HCT116 (cell line): ENCODE measurements at regions not wholly inside any gene's neighbourhood (a gene's known extent, or its start where the extent isn't known, plus 50 kb on each side); places are given as distances from the start of the nearest gene placed in this dataset.

Experiments
- ATAC-seq: fragments of 200-7000 bp; cut with Tn5 transposase; 2 replicates; pipeline ENCODE4 v1.9.1; 2020; ENCODE audit warnings: mild to moderate bottlenecking, moderate library complexity
- BruUV-seq: library from RNA; stranded (reverse); fragments of 400-500 nt; replicated peaks from 2 replicates; lab custom pipeline; 2021; lab: Mats Ljungman, UMichigan
- CTCF ChIA-PET: fragments of 300-600 bp; sonication (Branson Sonifier 250); formaldehyde crosslinking; loops from one replicate; lab custom pipeline; 2021; ENCODE audit warnings: antibody characterized with exemption; lab: Charles Lee
- POLR2A ChIA-PET: fragments of 300-600, 350-600 bp; sonication (Branson Sonifier 250); formaldehyde crosslinking; loops from one replicate; lab custom pipeline; 2021; ENCODE audit warnings: antibody characterized with exemption; lab: Charles Lee
- RAD21 ChIA-PET, 2 experiments: fragments of 300-600 bp; sonication (Branson Sonifier 250); formaldehyde crosslinking; loops; one replicate each; lab custom pipeline; 2023; ENCODE audit warnings: low total read pairs in 2 of 2; ENCODE audit not compliant: uncharacterized antibody in 2 of 2, unreplicated experiment in 2 of 2, low non-redundant PET in 1 of 2; lab: Charles Lee
- DNase-seq: peaks from one replicate; pipeline ENCODE4 v3.0.0-alpha.2; 2010; ENCODE audit warnings: low read depth, low spot score
- H2AFZ ChIP-seq: fragments of 200-600 bp; shearing (Covaris generic), sonication (generic); 2 replicates; pipeline ENCODE4 v1.6.1; 2017; ENCODE audit warnings: low read depth, mixed run types, mixed read lengths, antibody characterized with exemption, low read length; ENCODE audit not compliant: poor library complexity, severe bottlenecking
- H3K27ac ChIP-seq: 2 replicates; pipeline ENCODE4 v1.5.1; 2012; ENCODE audit warnings: low read depth, low read length
- H3K27me3 ChIP-seq: fragments of 200-600 bp; sonication (generic); 2 replicates; pipeline ENCODE4 v1.6.1; 2016; ENCODE audit warnings: mixed run types, low read length, mixed read lengths; ENCODE audit not compliant: insufficient read depth
- H3K36me3 ChIP-seq, 2 experiments: fragments of 200-500 bp in 1 of 2; fragments of 200-600 bp in 1 of 2; sonication (Bioruptor generic) in 1 of 2; sonication (generic) in 1 of 2; 2 replicates each; pipeline versions ENCODE4 v1.5.1 to v1.6.1; 2014 to 2016; ENCODE audit warnings: low read length in 2 of 2, inconsistent platforms in 1 of 2, mixed read lengths in 1 of 2, mixed run types in 1 of 2; ENCODE audit not compliant: insufficient read depth in 2 of 2, control insufficient read depth in 1 of 2
- H3K4me1 ChIP-seq, 2 experiments: fragments of 200-600 bp in 1 of 2; sonication (generic) in 1 of 2; 2 replicates each; pipeline versions ENCODE4 v1.5.1 to v1.6.1; 2012 to 2017; ENCODE audit warnings: low read length in 2 of 2, inconsistent platforms in 1 of 2, mild to moderate bottlenecking in 1 of 2, mixed read lengths in 1 of 2, mixed run types in 1 of 2, moderate library complexity in 1 of 2; ENCODE audit not compliant: insufficient read depth in 2 of 2, control insufficient read depth in 1 of 2
- H3K4me2 ChIP-seq: fragments of 200-600 bp; sonication (generic); 2 replicates; pipeline ENCODE4 v1.6.1; 2017; ENCODE audit warnings: mixed run types, low read length, mixed read lengths
- H3K4me3 ChIP-seq, 2 experiments: fragments of 200-600 bp in 1 of 2; sonication (generic) in 1 of 2; replicated peaks in 1 of 2; 2 replicates each; pipeline ENCODE4 v1.5.1; 2011 to 2016; ENCODE audit warnings: low read length in 2 of 2, control low read depth in 1 of 2, low read depth in 1 of 2, mild to moderate bottlenecking in 1 of 2, mixed read lengths in 1 of 2, mixed run types in 1 of 2
- H3K79me2 ChIP-seq: fragments of 200-600 bp; sonication (generic); 2 replicates; pipeline ENCODE4 v1.6.1; 2017; ENCODE audit warnings: mild to moderate bottlenecking, mixed run types, low read length, moderate library complexity, mixed read lengths; ENCODE audit not compliant: insufficient read depth
- H3K9ac ChIP-seq: fragments of 200-600 bp; sonication (generic); 2 replicates; pipeline ENCODE4 v1.6.1; 2016; ENCODE audit warnings: low read length, mixed read lengths
- H3K9me2 ChIP-seq: fragments of 200-600 bp; sonication (generic), shearing (Covaris generic); 2 replicates; pipeline ENCODE4 v1.6.1; 2017; ENCODE audit warnings: mixed run types, mild to moderate bottlenecking, moderate library complexity; ENCODE audit not compliant: insufficient read depth
- H3K9me3 ChIP-seq, 2 experiments: fragments of 200-500 bp in 1 of 2; fragments of 200-600 bp in 1 of 2; sonication (Bioruptor generic) in 1 of 2; sonication (generic) in 1 of 2; 2 replicates each; pipeline ENCODE4 v1.6.1; 2014 to 2017; ENCODE audit warnings: low read length in 2 of 2, mixed read lengths in 2 of 2, inconsistent platforms in 1 of 2, low read depth in 1 of 2, mild to moderate bottlenecking in 1 of 2, mixed run types in 1 of 2, moderate library complexity in 1 of 2; ENCODE audit not compliant: control insufficient read depth in 1 of 2, insufficient read depth in 1 of 2
- H4K20me1 ChIP-seq: fragments of 200-600 bp; sonication (generic), shearing (Covaris generic); 2 replicates; pipeline ENCODE4 v1.6.1; 2017; ENCODE audit warnings: mixed run types, mild to moderate bottlenecking, moderate library complexity; ENCODE audit not compliant: insufficient read depth
- ATF3 ChIP-seq: IDR thresholded peaks from 2 replicates; pipeline ENCODE4 v1.6.1; 2012
- CBX3 ChIP-seq: IDR thresholded peaks from 2 replicates; pipeline ENCODE4 v1.6.1; 2012; ENCODE audit warnings: low read depth
- ELF1 ChIP-seq: IDR thresholded peaks from 2 replicates; pipeline ENCODE4 v1.6.1; 2012; ENCODE audit warnings: low read depth, borderline replicate concordance
- EZH2 ChIP-seq: fragments of 200-600 bp; sonication (generic); IDR thresholded peaks from 2 replicates; pipeline ENCODE4 v1.6.1; 2017; ENCODE audit warnings: antibody characterized with exemption, mixed run types
- EZH2phosphoT487 ChIP-seq: fragments of 200-600 bp; IDR thresholded peaks from 2 replicates; pipeline ENCODE4 v1.6.1; 2018; ENCODE audit warnings: antibody characterized with exemption, borderline replicate concordance
- FOSL1 ChIP-seq: IDR thresholded peaks from 2 replicates; pipeline ENCODE4 v1.6.1; 2012; ENCODE audit warnings: low read depth
- JUND ChIP-seq: IDR thresholded peaks from 2 replicates; pipeline ENCODE4 v1.6.1; 2012
- POLR2A ChIP-seq: IDR thresholded peaks from 2 replicates; pipeline ENCODE4 v1.7.0; 2011; ENCODE audit warnings: borderline replicate concordance; ENCODE audit not compliant: insufficient read depth, insufficient read length; ENCODE audit errors: extremely low read depth
- POLR2AphosphoS5 ChIP-seq: IDR thresholded peaks from 2 replicates; pipeline ENCODE4 v1.6.1; 2011; ENCODE audit warnings: mild to moderate bottlenecking, low read depth, low read length, moderate library complexity
- RAD21 ChIP-seq: IDR thresholded peaks from 2 replicates; pipeline ENCODE4 v1.6.1; 2012; ENCODE audit warnings: low read depth, mild to moderate bottlenecking
- SP1 ChIP-seq: IDR thresholded peaks from 2 replicates; pipeline ENCODE4 v1.6.1; 2012; ENCODE audit warnings: low read depth
- TCF7L2 ChIP-seq: IDR thresholded peaks from 2 replicates; pipeline ENCODE4 v1.7.0; 2011; ENCODE audit warnings: borderline replicate concordance, inconsistent platforms; ENCODE audit not compliant: insufficient read depth, insufficient read length; ENCODE audit errors: extremely low read depth
- YY1 ChIP-seq: IDR thresholded peaks from 2 replicates; pipeline ENCODE4 v1.6.1; 2011; ENCODE audit warnings: low read length, low read depth, moderate library complexity, mild to moderate bottlenecking; ENCODE audit not compliant: insufficient replicate concordance; ENCODE audit errors: extremely low read depth
- ZBTB33 ChIP-seq: IDR thresholded peaks from 2 replicates; pipeline ENCODE4 v1.6.1; 2011; ENCODE audit warnings: mild to moderate bottlenecking, low read length, moderate library complexity; ENCODE audit not compliant: insufficient replicate concordance; ENCODE audit errors: extremely low read depth
- ZFX ChIP-seq: fragments of 450-650 bp; IDR thresholded peaks from 2 replicates; pipeline ENCODE4 v1.6.1; 2017
- ZNF274 ChIP-seq: fragments of 200-500 bp; sonication (Bioruptor generic); IDR thresholded peaks from 2 replicates; pipeline ENCODE4 v1.6.1; 2014; ENCODE audit warnings: mild to moderate bottlenecking, low read depth, low read length, inconsistent platforms
- intact Hi-C: fragments of 100-400 bp; cut with micrococcal nuclease; formaldehyde crosslinking; loops from 2 replicates; pipeline ENCODE4 v1.10.0; 2022
- TF ChIP-seq, protein P1 (sequence below): IDR thresholded peaks from 2 replicates; pipeline ENCODE4 v1.6.1; 2012; ENCODE audit warnings: low read depth

GRCh38 chr15:77839456-77839855, 206.7 kb upstream of the LINGO1 start (continued):
- TF ChIP-seq SP1 (no peak), RAD21 (no peak), ZBTB33 (no peak), EZH2phosphoT487 (no peak), CBX3 (no peak), JUND (no peak), POLR2AphosphoS5 (no peak)
- TF ChIP-seq, all 23 proteins: peak for 0

GRCh38 chr15:77838595-77838994, 205.9 kb upstream of the LINGO1 start:
- H3K27ac ChIP-seq, result no peak overlapping the region
- H2AFZ ChIP-seq, result no peak overlapping the region
- H3K9me3 ChIP-seq, result no peaks in the 10 kb centered on the region
- ChIA-PET POLR2A (no interaction called here), RAD21 (no interaction called here), CTCF (interaction anchor here (1.2 kb wide), 1 partner anchor 32 kb away, joined by 3 read pairs; no protein-coding TSS in a partner anchor)
- no peaks in the 10 kb centered on the region for H3K9me2 ChIP-seq
- no peaks in the 10 kb centered on the region for H3K4me1 ChIP-seq
- no peak for DNase-seq
- BruUV-seq, result no TSS peak
- peaks cover 41% of the 10 kb centered on the region for H3K27me3 ChIP-seq
- no peak overlapping the region for H3K9ac ChIP-seq
- H3K4me2 ChIP-seq, result no peak overlapping the region
- H4K20me1 ChIP-seq, result no peaks in the 10 kb centered on the region
- TF ChIP-seq SP1, result no peak
- no peak for TF ChIP-seq ZNF274
- no peak for TF ChIP-seq TCF7L2
- no peak for TF ChIP-seq ATF3
- TF ChIP-seq ELF1, result no peak
- no peak for TF ChIP-seq FOSL1
- no peak for TF ChIP-seq RAD21
- TF ChIP-seq, protein P1, sequence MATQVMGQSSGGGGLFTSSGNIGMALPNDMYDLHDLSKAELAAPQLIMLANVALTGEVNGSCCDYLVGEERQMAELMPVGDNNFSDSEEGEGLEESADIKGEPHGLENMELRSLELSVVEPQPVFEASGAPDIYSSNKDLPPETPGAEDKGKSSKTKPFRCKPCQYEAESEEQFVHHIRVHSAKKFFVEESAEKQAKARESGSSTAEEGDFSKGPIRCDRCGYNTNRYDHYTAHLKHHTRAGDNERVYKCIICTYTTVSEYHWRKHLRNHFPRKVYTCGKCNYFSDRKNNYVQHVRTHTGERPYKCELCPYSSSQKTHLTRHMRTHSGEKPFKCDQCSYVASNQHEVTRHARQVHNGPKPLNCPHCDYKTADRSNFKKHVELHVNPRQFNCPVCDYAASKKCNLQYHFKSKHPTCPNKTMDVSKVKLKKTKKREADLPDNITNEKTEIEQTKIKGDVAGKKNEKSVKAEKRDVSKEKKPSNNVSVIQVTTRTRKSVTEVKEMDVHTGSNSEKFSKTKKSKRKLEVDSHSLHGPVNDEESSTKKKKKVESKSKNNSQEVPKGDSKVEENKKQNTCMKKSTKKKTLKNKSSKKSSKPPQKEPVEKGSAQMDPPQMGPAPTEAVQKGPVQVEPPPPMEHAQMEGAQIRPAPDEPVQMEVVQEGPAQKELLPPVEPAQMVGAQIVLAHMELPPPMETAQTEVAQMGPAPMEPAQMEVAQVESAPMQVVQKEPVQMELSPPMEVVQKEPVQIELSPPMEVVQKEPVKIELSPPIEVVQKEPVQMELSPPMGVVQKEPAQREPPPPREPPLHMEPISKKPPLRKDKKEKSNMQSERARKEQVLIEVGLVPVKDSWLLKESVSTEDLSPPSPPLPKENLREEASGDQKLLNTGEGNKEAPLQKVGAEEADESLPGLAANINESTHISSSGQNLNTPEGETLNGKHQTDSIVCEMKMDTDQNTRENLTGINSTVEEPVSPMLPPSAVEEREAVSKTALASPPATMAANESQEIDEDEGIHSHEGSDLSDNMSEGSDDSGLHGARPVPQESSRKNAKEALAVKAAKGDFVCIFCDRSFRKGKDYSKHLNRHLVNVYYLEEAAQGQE, result no peak
- TF ChIP-seq ZFX, result no peak
- no peak for TF ChIP-seq EZH2phosphoT487
- TF ChIP-seq YY1, result no peak
- no peak for TF ChIP-seq JUND
- TF ChIP-seq EZH2, result no peak
- no peak for TF ChIP-seq POLR2A
- TF ChIP-seq, all 23 proteins: peak for 0
- intact Hi-C loops, result no loop called here
- no peak for ATAC-seq
- Histone ChIP-seq H3K36me3 (no peaks in the 10 kb centered on the region), H3K4me3 (no peak overlapping the region), H3K79me2 (no peaks in the 10 kb centered on the region)
